22Rv1 (cell line): ENCODE measurements at regions not wholly inside any gene's neighbourhood (a gene's known extent, or its start where the extent isn't known, plus 50 kb on each side); places are given as distances from the start of the nearest gene placed in this dataset.
A peak's percentile ranks its signal among the peaks of the same experiment; 100 is the strongest.

Source experiments
- ZFX ChIP-seq: fragments of 450-650 bp; IDR thresholded peaks from 2 replicates; pipeline ENCODE4 v1.6.1; 2017; ENCODE audit warnings: antibody characterized with exemption, borderline replicate concordance
- TF ChIP-seq, protein P1 (sequence below): fragments of 450-650 bp; IDR thresholded peaks from 2 replicates; pipeline ENCODE4 v1.5.1; 2017; ENCODE audit warnings: mild to moderate bottlenecking

- TF ChIP-seq, protein P1, sequence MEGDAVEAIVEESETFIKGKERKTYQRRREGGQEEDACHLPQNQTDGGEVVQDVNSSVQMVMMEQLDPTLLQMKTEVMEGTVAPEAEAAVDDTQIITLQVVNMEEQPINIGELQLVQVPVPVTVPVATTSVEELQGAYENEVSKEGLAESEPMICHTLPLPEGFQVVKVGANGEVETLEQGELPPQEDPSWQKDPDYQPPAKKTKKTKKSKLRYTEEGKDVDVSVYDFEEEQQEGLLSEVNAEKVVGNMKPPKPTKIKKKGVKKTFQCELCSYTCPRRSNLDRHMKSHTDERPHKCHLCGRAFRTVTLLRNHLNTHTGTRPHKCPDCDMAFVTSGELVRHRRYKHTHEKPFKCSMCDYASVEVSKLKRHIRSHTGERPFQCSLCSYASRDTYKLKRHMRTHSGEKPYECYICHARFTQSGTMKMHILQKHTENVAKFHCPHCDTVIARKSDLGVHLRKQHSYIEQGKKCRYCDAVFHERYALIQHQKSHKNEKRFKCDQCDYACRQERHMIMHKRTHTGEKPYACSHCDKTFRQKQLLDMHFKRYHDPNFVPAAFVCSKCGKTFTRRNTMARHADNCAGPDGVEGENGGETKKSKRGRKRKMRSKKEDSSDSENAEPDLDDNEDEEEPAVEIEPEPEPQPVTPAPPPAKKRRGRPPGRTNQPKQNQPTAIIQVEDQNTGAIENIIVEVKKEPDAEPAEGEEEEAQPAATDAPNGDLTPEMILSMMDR = peak; percentile 6; the same call in 1 of the 2 replicates
- TF ChIP-seq ZFX = no peak
Measured at GRCh38 chr7:88095-88926, 104.1 kb upstream of the FAM20C start.
